Activated CD4-positive, alpha-beta T cell treated with anti-CD3 and anti-CD28 coated beads, Interleukin-2, amount 50 U/mL, for 16 hours (primary cell): ENCODE measurements at regions not wholly inside any gene's neighbourhood (a gene's known extent, or its start where the extent isn't known, plus 50 kb on each side); places are given as distances from the start of the nearest gene placed in this dataset.
A peak's percentile ranks its signal among the peaks of the same experiment; 100 is the strongest.
"Not testable (repeated sequence)": the region's sequence is repeated elsewhere in the genome, so short reads cannot be mapped to it uniquely, and the experiment has no call there.

ENCODE experiments used
- DNase-seq: peaks from one replicate; pipeline ENCODE4 v3.0.0-alpha.2; 2020

GRCh38 chr5:161030229-161030628, 178.2 kb upstream of the ATP10B start:
- no peak for DNase-seq

DNA sequence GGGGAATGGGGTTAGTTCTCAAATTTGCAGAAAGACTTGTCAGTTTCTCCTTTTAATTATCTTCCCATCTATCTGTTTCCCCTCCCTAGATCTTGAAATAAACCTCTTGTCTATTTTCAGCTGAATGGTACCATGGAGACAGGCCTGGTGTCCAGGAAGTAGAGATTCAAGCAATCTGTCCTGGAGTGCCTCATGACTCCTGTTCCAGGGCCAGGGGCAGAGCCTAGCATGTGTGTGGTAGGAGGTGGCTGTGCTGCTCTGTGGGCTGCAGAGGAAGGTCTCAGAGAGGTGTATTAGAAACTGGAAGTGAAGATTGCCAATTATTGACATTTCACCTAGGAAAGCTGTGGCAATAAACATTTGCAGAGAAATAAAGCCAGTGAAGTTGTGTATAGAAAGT, 175.8 kb upstream of the ATP10B start:
- DNase-seq: no peak

DNA sequence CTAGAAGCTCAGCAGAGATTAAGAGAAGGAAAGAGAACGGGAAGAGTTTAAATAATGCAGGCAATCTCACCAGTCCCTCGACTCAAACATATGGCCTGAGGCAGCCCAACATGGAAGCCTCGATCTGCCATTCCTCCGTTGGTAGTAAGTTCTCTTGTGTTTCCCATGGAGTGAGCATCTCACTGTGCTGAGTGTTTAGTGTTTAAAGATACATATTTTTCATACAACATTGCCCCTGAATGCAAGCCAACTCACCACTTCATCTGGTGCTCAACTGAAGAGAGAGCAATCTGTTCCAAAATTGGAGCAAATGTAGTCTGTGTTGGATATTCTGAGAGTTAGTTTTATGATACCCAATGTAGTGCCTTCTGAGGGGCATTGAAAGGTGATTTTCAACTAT, 171.5 kb upstream of the ATP10B start:
- DNase-seq: no peak

DNA sequence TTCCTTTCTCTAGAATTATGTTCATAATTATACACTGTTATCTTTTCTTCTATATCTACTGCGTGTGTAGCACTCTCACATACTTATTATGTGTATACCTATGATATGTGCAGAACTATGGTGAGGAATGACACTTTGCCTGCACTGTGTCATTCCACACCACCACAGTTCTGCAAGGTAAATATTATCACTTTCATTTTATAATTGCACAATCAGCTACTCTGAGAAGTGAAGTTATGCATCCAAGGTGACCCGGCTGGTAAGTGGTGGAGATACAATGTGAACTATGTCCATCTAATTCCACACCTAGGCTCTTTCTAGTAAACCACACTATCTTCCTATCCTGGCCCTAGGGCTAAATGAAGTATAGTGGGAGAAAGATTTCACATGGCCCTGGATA, 170.1 kb upstream of the ATP10B start:
- DNase-seq: no peak

DNA sequence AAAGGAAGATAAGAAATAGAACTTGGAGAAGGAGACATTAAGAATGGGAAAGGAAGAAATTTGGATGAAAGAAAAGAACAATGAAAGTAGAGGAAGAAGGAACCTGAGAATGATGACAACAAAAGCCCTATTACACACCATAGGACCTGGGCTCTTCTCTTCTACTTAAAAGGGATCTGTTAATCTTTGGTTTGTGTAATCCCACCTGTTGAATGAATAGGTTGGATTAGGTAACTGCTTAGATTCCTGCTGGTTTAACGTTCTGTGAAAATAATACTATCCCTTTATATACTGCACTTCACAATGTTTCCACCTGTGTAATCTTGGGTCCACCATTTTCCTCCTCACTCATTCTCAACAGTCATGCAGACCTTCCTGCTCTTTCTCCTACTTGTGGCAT, 157.8 kb upstream of the ATP10B start:
- DNase-seq: no peak

DNA sequence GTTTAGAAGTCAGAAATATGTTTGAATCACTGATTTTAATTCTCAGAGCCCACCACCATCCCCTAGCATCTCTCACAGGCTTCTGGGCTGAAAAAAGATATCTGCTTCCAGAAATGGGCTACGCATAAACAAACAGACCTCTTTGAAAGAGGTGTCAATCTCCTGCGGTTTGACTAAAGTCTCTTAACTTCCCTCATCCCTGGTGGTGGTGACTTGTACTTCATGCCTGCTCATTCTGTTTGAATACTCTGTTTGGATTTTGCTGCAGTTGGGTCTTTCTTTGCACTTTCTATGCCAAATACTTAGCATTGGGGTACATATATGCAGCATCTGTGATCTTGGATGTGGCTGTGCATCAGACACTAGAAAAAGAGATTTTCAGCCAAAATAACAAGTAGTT, 157.2 kb upstream of the ATP10B start:
- no peak for DNase-seq

- DNase-seq: no peak
Measured at GRCh38 chr5:161007879-161008278, 155.9 kb upstream of the ATP10B start.

DNA sequence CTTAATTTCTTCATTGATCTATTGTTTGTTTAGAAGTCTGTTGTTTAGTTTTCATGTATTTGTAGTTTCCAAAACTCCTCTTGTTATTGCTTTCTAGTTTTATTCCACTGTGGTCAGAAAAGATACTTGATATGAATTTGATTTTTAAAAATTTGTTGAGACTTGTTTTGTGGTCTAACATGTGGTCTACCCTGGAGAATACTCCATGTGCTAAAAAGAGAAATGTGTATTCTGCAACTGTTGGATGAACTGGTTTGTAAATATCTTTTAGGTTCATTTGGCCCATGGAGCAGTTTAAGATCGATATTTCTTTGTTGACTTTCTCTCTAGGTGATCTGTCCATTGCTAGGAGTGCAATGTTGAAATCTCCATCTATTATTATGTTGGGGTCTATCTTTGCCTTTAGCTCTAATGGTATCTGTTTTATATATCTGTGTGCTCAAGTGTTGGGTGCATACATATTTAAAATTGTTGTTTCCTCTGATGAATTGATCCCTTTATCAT, 150.6 kb upstream of the ATP10B start:
- DNase-seq: no peak

DNA sequence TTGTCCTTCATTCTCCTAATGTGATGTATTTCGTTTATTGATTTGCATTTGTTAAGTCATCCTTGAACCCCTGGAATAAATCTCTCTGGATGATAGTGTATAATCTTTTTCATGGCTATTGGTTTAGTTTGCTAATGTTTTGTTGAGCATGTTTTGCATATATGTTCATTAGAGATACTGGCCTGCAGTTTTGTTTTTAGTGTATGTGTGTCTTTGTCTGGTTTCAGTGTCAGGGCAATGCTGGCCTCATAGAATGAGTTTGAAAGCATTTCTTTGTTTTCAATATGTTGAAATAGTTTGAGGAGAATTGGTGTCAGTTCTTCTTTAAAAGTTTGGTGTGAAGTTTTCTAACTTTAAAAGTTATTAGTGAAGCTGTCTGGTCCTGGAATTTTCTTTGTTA, 149.6 kb upstream of the ATP10B start:
- DNase-seq: no peak

DNA sequence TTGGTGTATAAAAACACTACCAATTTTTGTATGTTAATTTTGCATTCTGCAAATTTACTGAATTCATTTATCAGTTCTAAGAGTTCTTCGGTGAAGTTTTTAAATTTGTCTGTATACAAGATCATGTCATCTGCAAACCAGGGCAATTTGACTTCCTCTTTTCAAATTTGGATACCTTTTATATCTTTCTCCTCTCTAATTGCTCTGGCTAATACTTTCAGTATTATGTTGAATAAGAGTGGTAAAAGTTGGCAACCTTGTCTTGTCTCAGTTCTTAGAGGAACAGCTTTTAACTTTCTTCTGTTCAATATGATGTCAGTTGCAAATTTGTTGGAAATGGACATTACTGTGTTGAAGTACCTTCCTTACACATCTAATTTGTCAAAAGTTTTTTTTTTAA, 149.1 kb upstream of the ATP10B start:
- not testable (repeated sequence) for DNase-seq

- DNase-seq: no peak
Measured at GRCh38 chr5:160991205-160991604, 139.2 kb upstream of the ATP10B start.

GRCh38 chr5:160979385-160979784, 127.4 kb upstream of the ATP10B start:
- DNase-seq: no peak

GRCh38 chr5:160978944-160979343, 126.9 kb upstream of the ATP10B start:
- no peak for DNase-seq

DNA sequence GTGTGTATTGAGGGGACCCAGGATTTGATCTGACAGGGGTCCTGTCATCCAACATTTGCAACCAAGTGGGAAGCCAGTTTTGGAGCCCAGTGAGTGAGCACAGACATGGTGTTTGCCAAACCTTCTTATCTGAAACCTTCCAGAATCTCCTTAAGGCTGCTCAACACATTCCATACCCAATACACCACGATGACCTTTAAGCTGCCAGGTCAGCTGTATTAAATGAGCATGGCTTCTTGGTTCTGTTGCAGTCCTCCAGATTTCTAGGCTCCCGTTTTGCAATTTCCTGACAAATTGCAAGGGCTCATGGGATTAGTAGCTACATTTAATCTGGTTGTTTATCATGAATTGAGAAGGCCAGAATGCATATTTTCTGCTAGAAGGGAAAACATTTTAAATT, 124.2 kb upstream of the ATP10B start:
- DNase-seq: no peak

- no peak for DNase-seq
Measured at GRCh38 chr5:160970605-160971191, 118.7 kb upstream of the ATP10B start.

DNA sequence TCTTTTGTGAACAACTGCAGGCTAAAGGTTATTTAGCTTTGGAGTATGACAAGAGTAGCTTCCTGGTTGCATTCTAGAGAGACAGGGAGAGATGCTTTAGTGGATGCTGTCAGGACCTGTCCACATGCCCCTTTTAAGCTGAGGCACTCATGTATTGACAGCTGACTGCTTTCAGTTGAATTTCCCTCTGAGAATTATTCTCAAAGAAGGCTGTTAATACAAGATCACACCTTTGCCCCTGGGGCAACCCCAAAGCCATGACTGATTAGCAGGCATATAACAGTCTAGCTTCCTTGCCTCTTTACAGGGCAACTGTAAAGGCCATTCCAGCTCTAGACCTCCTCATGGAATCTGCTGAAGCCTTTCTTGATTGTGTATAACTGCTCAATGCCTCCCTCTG, 117.6 kb upstream of the ATP10B start:
- no peak for DNase-seq

DNA sequence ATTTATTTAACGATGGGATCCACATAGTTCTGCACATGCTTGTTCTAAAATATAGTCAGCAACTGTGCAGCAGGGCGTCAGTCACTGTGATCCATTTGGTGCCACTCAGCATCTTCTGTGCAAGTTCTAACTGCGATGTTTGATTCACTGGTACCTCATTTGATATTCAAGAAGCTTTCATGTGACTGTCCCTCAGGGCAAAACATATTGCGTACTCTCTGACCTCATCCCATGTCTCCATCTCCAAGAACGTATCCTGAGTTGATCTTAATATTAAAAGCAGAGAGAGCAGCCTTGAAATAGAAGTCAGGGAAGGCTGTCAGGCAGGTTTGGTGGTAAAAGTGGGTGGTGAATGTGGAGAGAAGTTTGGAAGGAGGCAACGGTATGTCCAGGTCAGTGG, 116.5 kb upstream of the ATP10B start:
- no peak for DNase-seq

- no peak for DNase-seq
Measured at GRCh38 chr5:160966921-160967320, 114.9 kb upstream of the ATP10B start.

DNA sequence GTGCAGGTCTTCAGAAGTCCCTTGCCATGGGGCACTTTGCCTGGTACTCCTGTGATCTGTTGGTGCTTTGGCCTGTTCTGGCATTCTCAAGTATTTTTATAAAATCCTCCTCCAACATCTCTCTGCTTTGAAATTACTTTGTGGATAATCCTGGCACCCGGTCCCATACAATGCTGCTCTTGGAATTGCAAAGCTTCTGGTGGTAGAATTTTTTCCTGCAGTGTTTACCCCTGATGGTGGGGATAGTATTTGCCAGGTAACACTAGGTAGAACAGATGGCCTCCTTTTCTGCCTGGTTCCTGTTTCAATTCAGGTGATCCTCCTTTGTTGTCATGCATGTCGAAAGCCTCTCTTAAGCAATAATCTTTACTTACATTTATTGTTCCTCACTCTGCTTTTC, 109.8 kb upstream of the ATP10B start:
- no peak for DNase-seq

- DNase-seq: no peak
Measured at GRCh38 chr5:160961038-160961437, 109.0 kb upstream of the ATP10B start.

DNA sequence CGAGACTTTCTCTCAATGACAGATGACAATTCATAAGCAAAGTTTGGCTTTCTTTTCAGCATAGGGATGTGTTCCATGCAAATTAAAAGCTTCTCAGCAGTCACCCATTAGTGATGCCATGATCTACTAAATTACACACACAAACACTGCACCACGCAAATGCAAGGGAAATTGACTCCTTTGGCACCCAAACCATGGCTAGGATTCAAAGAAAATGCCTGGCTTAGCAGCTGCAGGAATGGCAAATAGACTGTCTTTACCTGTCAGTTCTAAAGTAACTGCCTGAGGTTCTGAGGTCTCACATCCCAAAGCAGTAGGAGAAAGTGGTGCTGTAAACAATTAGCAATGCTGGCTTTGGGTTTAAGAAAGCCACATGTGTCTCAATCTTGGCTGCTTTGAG, 108.6 kb upstream of the ATP10B start:
- DNase-seq: no peak

DNA sequence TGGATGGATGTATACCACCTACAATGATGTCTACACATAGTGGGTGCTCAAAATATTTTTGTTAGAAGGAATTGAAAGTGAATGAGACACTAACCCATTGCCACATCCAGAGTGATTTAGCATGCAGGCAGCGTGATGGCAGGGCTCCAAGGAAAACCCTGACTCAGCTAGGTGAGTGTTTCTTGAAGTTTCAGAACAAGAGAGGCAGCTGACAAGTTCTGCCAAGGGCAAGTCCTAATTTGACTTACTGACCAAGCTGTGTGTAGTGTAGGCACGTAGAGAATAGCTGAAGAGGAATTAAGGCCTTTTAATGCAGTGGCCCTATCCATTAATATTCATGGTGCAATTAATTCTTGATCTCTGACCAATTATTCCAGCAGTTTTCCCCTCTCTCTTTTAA, 107.8 kb upstream of the ATP10B start:
- no peak for DNase-seq

DNA sequence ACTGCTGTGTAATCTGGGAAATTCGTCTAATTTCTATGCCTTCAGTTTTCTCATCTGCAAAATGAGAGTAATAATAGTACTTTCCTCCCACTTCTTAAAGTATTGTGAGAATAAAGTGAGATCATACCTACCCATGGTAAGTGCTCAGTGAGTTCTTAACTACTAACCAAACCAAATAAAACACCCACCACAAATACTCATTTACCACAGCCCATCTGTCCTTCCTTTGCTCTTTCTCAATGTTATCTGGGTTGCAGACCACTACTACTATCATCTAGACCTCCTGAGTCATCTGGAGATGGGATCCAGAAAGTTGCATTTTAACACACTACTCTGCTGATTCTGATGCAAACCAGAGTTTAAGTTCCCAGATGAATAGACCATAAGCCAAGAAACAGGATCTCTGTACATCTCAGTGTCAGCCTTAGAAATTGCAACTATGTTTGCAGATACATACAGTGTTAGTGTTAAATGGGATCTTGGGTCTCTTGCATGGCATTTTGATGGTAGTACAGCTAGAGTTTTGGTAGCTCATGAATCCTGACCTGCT, 105.4 kb upstream of the ATP10B start:
- peak; percentile 2 for DNase-seq

GRCh38 chr5:160956051-160956450, 104.0 kb upstream of the ATP10B start:
- DNase-seq: no peak

DNA sequence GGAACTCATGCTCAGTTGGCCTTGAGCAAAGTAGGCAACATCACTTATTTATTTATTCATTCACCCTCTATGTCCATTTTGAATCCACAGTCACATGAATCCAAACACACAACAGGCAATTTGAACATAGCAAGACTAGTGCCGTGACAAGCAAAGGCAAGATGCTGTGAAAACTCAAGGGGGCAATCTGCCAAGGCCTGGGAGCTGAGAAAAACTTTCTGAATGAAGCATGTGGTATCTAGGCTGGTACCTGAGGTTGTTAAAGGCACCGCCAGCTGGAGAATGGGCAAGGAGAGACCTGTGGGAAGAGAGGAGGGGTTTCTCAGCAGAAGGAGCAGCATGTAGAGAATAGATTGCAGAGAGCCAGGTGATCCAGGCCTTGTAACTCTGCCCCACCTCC, 98.3 kb upstream of the ATP10B start:
- no peak for DNase-seq
